Pons (tissue), 1 donor: ENCODE measurements at regions not wholly inside any gene's neighbourhood (a gene's known extent, or its start where the extent isn't known, plus 50 kb on each side); places are given as distances from the start of the nearest gene placed in this dataset.

ENCODE experiments used
- DNase-seq: peaks from one replicate; pipeline ENCODE4 v3.0.0-alpha.2; 2016; ENCODE audit warnings: low spot score

DNA sequence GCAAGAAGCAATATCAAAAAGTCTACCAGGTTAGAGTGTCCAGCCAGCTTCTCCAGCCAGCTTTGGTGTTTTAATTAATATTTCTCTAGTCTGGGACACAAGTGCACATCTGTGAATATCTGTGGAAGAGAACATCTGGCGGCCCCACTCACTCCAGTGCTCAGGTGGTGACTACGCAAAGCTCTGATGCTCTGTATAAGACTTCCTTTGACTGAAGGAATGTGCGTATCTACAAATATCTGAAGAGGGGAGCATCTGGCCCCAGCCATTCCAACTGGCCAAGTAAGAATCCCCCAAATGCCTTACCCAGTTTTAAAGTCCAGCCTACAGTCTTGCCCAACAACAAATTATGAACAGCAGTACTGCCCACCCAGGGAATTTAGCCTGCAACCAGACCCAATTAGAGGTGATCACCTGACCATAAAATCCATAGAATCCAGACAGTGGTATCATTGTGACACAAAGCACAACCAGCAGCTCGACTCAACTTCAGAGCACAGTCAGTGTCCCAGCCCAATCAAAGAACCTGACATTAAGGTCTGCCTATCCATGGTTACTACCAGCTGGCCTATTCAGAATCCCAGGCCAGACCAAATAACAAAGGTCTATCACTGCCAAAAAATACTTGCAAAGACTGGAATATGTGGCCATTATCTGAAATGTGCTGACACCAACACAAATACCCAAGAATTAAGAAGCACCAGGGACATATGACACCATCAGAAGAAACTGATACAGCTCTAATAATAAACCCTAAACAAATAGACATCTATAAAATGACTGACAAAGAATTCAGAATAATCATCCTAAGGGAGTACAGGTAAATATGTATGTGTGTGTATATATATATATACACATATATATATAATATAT, 76.1 kb upstream of the MANEA start:
- DNase-seq, result no peak

DNA sequence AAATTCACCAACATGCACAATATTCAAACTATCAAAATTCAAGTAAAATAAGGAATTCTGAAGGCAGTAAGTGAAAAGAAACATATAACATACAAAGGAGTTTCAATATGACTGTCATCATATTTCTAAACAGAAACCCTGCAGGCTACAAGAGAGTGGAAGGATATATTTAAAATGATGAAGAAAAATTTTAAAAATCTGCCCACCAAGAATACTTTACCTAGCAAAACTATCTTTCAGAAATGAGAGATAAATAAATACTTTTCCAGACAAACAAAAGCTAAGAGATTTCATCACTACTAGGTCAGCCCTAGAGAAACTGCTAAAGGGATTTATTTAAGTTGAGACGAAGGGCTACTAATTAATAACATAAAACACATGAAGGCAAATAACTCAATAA, 73.8 kb upstream of the MANEA start:
- DNase-seq, result no peak

DNA sequence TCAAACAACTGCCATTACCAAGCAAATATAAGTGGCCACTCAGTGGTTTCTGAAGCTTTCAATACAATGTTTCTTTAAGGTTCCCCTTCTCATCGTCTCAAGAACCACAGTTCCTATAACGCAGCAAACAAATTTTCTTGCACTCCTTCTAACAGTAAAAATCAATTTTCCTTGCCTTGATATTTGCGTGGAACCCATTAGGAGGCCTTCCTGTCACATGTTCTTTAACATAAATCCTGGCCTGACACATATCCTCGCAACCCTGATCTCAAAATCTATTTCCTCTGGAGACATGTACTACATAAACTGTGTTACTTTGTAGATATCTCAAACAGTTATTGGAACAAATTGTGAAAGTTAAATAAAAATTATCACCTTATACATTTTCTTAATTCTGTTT, 65.9 kb upstream of the MANEA start:
- no peak for DNase-seq

DNA sequence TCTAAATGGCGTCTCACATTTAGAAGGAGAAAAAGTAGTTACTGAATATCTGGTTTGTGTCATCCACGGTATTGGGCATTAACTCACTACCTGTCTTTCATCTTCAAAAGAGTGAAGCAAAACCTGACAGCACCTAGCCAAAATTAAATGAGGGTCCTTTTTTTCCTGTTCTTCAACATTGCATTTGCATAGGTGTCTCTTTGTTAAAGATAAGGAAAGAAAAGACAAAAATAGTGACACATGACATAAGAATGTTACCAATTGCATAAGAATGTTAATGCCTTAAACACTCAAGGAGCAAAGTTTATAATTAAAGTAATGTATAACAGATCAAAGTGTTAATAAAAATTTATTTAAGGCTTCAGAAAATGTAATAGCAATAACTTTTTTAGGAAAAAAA, 61.4 kb upstream of the MANEA start:
- no peak for DNase-seq

DNA sequence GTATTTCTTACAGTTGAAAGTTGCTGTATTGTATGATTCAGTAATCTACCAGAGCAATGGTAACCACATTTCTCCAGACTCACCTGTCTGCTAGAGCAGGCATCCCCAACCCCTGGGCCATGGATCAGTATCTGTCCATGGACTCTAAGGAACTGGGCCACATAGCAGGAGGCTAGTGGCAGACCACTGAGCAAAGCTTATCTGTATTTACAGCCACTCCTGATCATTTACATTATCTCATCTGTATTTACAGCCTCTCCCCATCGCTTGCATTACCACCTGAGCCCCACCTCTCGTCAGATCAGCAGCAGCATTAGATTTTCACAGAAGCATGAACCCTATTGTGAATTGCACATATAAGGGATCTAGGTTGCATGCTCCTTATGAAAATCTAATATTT, 60.3 kb upstream of the MANEA start:
- no peak for DNase-seq

DNA sequence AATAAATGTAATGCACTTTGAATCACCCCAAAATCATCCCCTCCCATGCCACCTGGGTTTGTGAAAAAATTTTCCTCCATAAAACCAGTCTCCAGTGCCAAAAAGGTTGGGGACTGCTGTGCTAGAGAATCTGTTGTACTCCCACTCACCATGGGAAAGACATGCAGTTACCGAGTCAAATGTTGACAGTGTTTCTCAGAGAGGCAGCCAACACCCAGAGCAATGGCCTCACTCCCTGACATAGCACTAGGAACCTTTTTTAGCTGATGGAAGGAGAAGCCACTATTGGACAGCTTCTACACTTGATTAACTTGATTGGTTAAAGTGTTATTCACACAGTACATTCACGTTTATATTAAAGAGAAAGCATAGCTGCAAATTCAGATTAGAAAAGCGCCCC, 59.8 kb upstream of the MANEA start:
- no peak for DNase-seq

DNA sequence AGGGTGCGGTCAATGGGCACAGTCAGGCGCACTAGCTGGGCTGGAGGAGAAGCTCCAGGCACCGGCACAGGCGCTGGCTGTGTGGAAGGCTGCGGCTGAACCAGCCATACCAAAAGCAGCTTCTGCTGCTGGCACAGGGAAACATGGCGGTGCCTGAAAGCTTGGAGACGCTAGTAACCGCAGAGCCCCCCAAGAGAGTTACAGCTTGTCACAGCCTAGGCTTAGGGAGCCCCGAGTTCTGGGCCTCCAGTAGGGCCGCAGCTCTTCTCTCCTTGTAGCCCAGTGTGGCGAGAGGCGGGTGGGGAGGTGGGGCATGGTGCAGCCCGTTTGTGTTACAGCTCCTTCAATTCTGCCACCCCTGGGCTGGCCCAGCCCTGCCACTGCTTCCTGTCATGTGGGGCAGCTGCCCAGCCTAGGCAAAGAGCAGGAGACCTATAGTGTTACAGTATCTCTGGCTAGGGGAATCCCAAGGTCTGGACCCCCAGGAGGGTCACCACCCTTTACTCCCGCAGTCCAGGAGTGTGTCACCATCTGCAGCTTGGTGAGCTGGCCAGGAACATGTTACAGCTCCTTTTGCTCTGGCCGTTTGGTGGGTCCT, 58.6 kb upstream of the MANEA start:
- no peak for DNase-seq

DNA sequence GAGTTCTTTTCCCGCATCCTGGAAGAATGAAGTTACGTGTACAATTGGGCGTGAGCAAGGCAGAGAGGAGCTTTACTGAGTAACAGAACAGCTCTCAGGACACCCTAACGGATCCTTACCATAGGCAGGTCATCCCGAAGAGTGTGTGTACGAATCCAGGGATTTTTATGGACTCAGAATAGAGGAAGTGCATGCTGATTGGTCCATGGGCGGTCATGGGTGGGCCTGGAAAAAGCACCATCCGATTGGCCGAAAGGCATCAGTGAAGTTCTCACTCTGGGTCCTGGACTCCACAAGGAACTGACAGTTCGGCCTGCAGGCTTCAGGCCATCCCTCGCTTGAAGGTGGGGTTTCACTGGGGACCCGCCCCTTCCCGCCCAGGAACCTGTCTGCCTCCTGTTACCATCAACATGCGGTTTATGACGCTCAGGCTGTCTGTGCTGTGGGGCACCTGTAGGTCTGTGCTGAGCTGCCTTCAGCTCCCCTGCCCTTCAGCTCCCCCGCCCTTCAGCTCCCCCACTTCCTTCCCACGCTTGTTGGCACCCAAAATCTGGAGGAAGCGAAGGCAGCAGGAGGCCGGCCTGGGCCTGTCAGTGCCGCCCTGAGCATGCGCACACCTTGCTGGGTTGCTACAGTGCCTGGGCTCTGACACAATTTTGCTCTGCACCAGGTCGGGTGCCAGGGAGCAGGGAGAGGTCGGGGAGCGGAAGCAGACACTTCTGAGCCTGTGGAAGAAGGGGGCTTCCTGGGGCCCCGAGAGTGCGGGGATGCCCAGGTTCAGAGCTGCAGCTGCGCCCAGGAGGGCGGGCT, 57.9 kb upstream of the MANEA start:
- DNase-seq, result no peak

DNA sequence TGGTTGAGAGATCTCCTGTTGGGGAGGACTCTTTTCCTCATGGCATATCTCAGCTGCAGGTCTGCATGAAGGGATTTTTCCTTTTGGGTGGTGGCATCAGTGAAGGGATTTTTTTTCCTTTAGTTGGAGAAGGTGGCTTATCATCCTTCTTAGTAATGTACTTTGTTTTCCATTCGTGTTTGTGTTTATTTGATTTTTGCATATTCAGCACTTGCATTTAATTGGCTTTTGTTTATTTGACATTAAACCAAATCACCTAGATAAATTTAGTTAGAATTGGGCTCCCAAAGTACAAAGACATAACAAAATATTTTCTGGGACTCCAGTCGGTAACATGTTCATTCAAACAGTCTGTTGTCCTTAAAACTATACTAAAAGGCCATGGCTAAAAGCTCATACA, 56.2 kb upstream of the MANEA start:
- no peak for DNase-seq
